ENCODE measurements at regions not wholly inside any gene's neighbourhood (a gene's known extent, or its start where the extent isn't known, plus 50 kb on each side); places are given as distances from the start of the nearest gene placed in this dataset.

GRCh38 chr1:55589671-55590297 lies 374.6 kb upstream of the USP24 start:
- TF ChIP-seq AFF4 (CRISPR knock-in tag; IDR thresholded peaks at IDR 0.05; ENCODE audit: borderline replicate concordance) = no peak
- TF ChIP-seq CTCF (IDR thresholded peaks at IDR 0.05) = no peak
- no peak for TF ChIP-seq ATF3 (CRISPR knock-in tag; conservative IDR thresholded peaks at IDR 0.05)
- no peak for TF ChIP-seq MAX (CRISPR knock-in tag; IDR thresholded peaks at IDR 0.05)
- no peak for TF ChIP-seq ELF4 (CRISPR knock-in tag; IDR thresholded peaks at IDR 0.05; ENCODE audit: low read depth)
- no peak for TF ChIP-seq JUN (CRISPR knock-in tag; IDR thresholded peaks at IDR 0.05)
- no peak for TF ChIP-seq ZNF138 (CRISPR knock-in tag; conservative IDR thresholded peaks at IDR 0.05)
- no peak for TF ChIP-seq E2F1 (CRISPR knock-in tag; IDR thresholded peaks at IDR 0.05)
- no peak for TF ChIP-seq FOXJ3 (CRISPR knock-in tag; IDR thresholded peaks at IDR 0.05; ENCODE audit: borderline replicate concordance)
